GM18867 (cell line): ENCODE measurements at regions not wholly inside any gene's neighbourhood (a gene's known extent, or its start where the extent isn't known, plus 50 kb on each side); places are given as distances from the start of the nearest gene placed in this dataset.

Experiments
- ATAC-seq: cut with Tn5 transposase; IDR thresholded peaks from one replicate; pipeline ENCODE4 v1.9.1; 2021; ENCODE audit warnings: mild to moderate bottlenecking, moderate library complexity; ENCODE audit not compliant: unreplicated experiment

- ATAC-seq = no peak
Observed at GRCh38 chr17:45709728-45710288, 74.3 kb upstream of the CRHR1 start.

- ATAC-seq = no peak
Observed at GRCh38 chr17:45715787-45716186, 68.3 kb upstream of the CRHR1 start.

DNA sequence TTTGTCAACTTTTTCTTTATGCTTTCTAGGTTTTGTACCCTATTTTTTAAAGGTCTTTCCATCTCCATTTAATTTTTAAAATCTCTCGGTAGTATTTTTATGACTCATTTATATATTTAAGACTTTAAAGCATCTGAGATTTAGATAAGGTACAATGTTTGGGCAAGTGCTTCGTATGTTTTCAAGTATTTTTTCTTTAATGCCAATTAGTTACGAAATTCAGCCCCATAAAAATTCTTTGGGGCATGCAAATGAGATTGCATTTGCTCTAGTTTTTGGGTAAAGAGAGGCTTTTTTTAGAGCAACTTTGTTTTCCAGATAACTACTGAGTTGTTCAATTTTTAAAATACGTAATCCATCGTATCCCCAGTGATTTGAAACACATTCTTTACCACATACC is 65.3 kb upstream of the CRHR1 start:
- ATAC-seq = no peak

DNA sequence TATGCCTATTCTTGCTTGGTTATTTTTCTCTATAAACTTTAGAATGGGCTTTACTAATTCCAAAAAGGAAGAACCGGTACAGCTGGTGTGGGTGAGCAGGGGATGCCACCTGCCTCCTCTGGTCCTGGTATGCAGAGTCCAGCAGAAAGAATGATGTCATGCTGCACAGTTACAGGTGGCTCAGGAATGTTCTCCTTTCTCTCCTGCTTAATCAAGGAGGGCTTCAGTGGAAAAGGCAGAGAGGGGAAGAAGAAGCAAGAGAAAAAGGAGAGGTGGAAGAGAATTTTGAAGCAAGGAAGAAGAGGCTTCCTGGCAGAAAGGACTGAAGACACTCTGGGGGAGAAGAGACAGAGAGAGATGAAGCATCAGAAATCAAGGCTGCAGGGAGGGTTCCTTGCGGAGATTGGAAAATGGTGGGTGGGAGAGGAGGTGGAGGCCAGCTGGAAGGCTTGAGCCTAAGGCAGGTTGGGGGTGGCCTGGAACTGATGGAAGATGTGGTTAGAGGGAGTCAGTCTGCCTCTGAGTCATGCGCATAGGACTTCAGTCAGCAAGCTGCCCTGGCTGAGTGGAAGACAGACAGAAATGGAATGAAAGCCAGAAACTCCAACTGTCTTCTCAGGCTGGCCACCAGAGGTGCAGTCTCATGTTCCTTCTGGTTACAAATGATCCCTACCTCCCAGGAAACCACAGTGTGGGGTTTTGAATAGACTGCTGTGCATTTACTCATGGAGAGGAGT is 64.6 kb upstream of the CRHR1 start:
- no peak for ATAC-seq

DNA sequence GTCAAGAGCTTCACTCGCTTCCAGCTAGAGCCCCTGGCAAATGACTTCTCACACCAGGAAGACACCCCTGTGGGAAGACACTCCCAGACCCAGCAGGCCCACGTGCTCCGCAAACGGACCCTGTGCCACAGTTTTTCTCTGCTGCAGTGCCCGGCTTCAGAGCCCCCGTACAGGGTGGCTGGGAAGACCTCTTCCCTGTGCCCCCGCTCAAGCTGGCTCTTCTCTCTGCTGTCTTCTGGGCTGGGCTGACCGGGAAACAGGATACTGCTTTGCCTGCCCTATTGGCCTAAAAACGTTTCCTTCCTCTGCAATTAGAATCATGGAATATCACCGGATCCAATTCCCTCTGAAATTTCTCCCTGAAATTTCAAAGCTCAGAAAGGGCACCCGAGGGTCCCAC is 63.7 kb upstream of the CRHR1 start:
- no peak for ATAC-seq

DNA sequence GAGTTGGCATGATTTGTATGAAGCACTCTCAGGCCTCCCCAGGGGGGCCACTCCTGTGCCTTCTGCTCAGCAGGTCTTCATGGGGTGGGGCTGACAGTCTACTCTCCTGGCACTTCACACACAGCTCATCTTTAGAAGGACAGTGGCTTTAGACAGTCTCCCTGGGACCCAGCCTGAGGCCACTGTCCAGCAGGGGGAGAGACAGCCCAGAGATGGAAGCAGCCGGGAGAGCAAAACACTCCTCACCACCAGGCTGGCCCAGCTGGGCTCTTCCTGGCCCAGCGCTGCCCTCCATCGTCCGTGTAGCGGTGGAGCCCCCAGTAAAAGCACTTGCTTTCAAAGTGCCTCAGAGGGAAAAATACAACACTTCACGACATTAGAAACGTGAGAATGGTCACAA is 62.0 kb upstream of the CRHR1 start:
- ATAC-seq = no peak

- no peak for ATAC-seq
Observed at GRCh38 chr17:45729294-45729907, 54.7 kb upstream of the CRHR1 start.

- no peak for ATAC-seq
Observed at GRCh38 chr17:45730192-45730591, 53.9 kb upstream of the CRHR1 start.

- ATAC-seq = no peak
Observed at GRCh38 chr17:45731459-45731858, 52.7 kb upstream of the CRHR1 start.

GRCh38 chr17:45732926-45733505 is 51.1 kb upstream of the CRHR1 start:
- no peak for ATAC-seq

DNA sequence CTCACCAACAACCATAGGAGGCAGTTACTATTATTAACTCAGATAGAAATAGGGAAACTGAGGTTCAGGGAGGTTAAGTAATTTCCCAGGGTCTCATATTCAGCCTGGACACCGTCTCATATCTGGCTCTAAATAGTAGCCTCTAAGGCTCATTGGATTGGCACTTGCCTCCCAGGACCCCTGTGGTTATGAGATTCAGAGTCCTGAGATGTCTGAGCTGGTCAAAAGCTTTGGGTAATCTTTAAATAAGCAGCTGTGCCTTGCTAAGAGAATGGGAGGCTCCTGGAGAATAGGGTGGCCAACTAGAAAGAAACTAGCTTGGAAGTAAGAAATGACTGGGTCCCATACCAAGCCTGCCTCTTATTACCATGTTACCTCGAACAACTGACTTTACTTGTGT is 50.3 kb upstream of the CRHR1 start:
- no peak for ATAC-seq
